Mucosa of descending colon (tissue), 3 donors: ENCODE measurements at regions not wholly inside any gene's neighbourhood (a gene's known extent, or its start where the extent isn't known, plus 50 kb on each side); places are given as distances from the start of the nearest gene placed in this dataset.

Experiments used
- ATAC-seq: fragments of 200-7000 bp; cut with Tn5 transposase; one replicate; pipeline ENCODE4 v1.9.1; 2020; ENCODE audit warnings: mild to moderate bottlenecking, moderate library complexity
- DNase-seq, 3 donors: peaks; one replicate each; pipeline ENCODE4 v3.0.0-alpha.2; 2020
- H3K36me3 ChIP-seq: fragments of 200-600 bp; one replicate; pipeline ENCODE4 v1.8.0; 2021; ENCODE audit warnings: low read depth, mild to moderate bottlenecking
- H3K4me1 ChIP-seq: fragments of 200-600 bp; one replicate; pipeline ENCODE4 v1.8.0; 2021; ENCODE audit warnings: low read depth, mild to moderate bottlenecking
- H3K4me3 ChIP-seq: fragments of 200-600 bp; one replicate; pipeline ENCODE4 v1.8.0; 2021; ENCODE audit warnings: mild to moderate bottlenecking
- H3K9me3 ChIP-seq: fragments of 200-600 bp; one replicate; pipeline ENCODE4 v1.8.0; 2021; ENCODE audit warnings: mild to moderate bottlenecking
- intact Hi-C, 2 donors: fragments of 100-400 bp; cut with DNase I in 1 of 2; cut with micrococcal nuclease in 1 of 2; formaldehyde crosslinking; loops; one replicate each; pipeline versions ENCODE4 v1.11.0 to v1.11.1; 2022; cut with DNase I, micrococcal nuclease
- TF ChIP-seq, protein P1 (sequence below): fragments of 200-600 bp; IDR thresholded peaks from one replicate; pipeline ENCODE4 v1.8.0; 2022; ENCODE audit warnings: antibody characterized with exemption, mild to moderate bottlenecking
- donor health status: DM: no; HTN: no; CAD: no; lungs with moderate emphysema.
- donor health status: DM: no; HTN: no; CAD: no.
- donor health status: DM: no; HTN: yes; CAD: no.

DNA sequence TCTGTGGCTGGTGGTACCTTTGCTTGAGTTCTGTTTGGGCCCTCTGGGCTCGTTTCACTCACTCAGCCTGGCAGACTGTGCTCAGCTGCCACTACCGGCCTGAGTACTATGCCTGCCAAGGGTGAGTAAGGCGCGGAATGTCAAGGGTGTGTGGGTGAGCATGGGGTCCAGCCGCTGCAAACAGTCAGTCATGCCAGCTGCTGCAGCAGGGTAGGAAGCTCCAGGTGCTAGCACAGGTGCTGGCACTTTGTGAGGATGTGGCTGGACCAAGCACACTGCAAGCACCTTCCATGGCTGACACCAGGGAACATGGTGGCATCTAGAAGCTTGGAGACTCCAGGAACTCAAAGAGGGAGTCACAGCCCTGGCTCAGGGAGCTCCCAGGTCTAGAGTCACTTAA, 368.6 kb upstream of the ACO1 start:
- DNase-seq (no peak), ATAC-seq (no peak)
- intact Hi-C loops: no loop called here
- no peaks in the 10 kb centered on the region for H3K36me3 ChIP-seq
- H3K4me1 ChIP-seq: no peaks in the 10 kb centered on the region
- TF ChIP-seq, protein P1, sequence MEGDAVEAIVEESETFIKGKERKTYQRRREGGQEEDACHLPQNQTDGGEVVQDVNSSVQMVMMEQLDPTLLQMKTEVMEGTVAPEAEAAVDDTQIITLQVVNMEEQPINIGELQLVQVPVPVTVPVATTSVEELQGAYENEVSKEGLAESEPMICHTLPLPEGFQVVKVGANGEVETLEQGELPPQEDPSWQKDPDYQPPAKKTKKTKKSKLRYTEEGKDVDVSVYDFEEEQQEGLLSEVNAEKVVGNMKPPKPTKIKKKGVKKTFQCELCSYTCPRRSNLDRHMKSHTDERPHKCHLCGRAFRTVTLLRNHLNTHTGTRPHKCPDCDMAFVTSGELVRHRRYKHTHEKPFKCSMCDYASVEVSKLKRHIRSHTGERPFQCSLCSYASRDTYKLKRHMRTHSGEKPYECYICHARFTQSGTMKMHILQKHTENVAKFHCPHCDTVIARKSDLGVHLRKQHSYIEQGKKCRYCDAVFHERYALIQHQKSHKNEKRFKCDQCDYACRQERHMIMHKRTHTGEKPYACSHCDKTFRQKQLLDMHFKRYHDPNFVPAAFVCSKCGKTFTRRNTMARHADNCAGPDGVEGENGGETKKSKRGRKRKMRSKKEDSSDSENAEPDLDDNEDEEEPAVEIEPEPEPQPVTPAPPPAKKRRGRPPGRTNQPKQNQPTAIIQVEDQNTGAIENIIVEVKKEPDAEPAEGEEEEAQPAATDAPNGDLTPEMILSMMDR: no peak
- H3K4me3 ChIP-seq: no peak overlapping the region
- H3K9me3 ChIP-seq: no peaks in the 10 kb centered on the region

DNA sequence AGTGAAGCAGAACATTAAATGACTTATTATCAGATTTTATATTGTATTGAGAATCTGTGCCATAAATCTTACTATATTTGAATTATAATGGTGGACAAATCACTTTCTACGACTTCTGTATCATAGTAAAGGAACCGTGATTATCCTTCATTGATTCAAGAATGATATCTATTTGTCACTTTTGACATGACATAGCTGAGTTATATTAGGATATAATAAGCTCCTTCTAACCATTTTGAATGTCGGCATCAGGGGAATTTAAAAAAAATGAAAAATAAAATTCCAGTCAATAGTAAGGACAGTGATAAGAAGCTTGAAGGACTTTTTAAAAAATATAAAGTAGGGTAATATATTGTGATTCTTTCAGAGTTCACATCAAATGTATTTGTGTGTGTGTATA, 338.9 kb upstream of the ACO1 start:
- Histone ChIP-seq H3K9me3 (no peaks in the 10 kb centered on the region), H3K36me3 (no peaks in the 10 kb centered on the region), H3K4me1 (no peaks in the 10 kb centered on the region), H3K4me3 (no peak overlapping the region)
- TF ChIP-seq, protein P1: no peak
- intact Hi-C loops: no loop called here
- DNase-seq (no peak), ATAC-seq (no peak)

- TF ChIP-seq, protein P1: no peak
- no peaks in the 10 kb centered on the region for H3K9me3 ChIP-seq
- no peak for ATAC-seq
- no peaks in the 10 kb centered on the region for H3K36me3 ChIP-seq
- H3K4me3 ChIP-seq: no peak overlapping the region
- DNase-seq: no peak
- no peaks in the 10 kb centered on the region for H3K4me1 ChIP-seq
- intact Hi-C loops: no loop called here
Observed at GRCh38 chr9:32067261-32067660, 317.2 kb upstream of the ACO1 start.

DNA sequence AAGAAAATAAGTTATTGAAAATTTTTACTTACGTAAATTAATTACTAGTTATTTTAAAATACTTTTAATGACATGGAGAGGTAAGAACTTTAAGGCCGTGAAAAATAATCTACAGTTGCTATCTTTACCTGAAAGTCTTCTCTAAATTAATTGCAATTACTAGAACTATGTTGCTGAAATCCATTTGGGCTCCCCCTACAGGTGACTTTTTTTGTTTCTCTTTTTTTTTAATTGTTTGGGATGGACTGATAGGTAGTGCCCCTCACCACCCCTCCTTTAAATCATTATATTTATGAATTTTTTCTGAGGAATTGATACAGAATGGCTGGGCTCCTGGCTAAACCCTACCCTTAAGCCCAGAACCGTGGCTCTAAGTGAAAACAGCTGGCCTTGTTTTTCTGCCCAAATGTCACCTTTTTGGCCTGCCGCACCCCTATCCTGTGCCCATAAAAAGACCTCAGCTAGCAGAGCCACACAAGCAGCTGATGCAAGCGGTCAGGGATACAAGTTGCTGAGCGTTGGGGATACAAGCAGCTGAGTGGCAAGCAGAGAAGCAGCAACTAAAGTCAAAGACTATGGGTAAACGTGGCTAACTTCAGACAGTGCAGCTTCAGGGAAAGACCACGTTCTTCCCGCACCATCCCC, 315.2 kb upstream of the ACO1 start:
- intact Hi-C loops: no loop called here
- Histone ChIP-seq H3K4me1 (no peaks in the 10 kb centered on the region), H3K4me3 (no peak overlapping the region), H3K36me3 (no peaks in the 10 kb centered on the region), H3K9me3 (no peaks in the 10 kb centered on the region)
- TF ChIP-seq, protein P1: no peak
- no peak for ATAC-seq
- no peak for DNase-seq

DNA sequence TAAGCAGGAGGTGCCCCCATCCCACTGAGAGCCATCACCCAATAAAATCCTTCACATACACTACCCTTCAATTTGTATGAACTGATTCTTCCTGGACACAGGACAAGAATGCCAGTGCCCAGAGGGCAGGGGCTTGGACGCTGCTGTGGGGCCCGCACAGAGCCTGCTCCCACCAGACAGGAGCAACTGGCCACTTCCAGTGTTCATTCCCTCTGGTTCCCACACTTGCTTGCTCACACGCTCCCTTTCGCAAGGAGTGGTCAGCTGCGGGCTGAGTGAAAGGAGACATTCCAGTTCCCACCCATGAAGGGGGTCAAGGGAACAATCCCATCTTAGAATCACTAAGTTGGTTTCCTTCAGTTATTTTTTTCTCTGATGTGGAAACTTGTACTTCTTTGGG, 314.5 kb upstream of the ACO1 start:
- no peak for ATAC-seq
- Histone ChIP-seq H3K4me1 (no peaks in the 10 kb centered on the region), H3K4me3 (no peak overlapping the region), H3K9me3 (no peaks in the 10 kb centered on the region), H3K36me3 (no peaks in the 10 kb centered on the region)
- TF ChIP-seq, protein P1: no peak
- intact Hi-C loops: no loop called here
- DNase-seq: peak in 1 of 3 donors; percentile 34

GRCh38 chr9:32072570-32072969, 311.9 kb upstream of the ACO1 start:
- Histone ChIP-seq H3K36me3 (no peaks in the 10 kb centered on the region), H3K4me3 (no peak overlapping the region), H3K9me3 (no peaks in the 10 kb centered on the region), H3K4me1 (no peaks in the 10 kb centered on the region)
- intact Hi-C loops: no loop called here
- ATAC-seq (no peak), DNase-seq (no peak)
- TF ChIP-seq, protein P1: no peak
